DMS53 (cell line): ENCODE measurements at regions not wholly inside any gene's neighbourhood (a gene's known extent, or its start where the extent isn't known, plus 50 kb on each side); places are given as distances from the start of the nearest gene placed in this dataset.
A peak's percentile ranks its signal among the peaks of the same experiment; 100 is the strongest.

Source experiments
- DNase-seq: peaks from one replicate; lab custom pipeline; 2025; lab: John Stamatoyannopoulos, UW

GRCh38 chr7:52146871-52147634 lies 830.4 kb upstream of the COBL start:
- no peak for DNase-seq

DNA sequence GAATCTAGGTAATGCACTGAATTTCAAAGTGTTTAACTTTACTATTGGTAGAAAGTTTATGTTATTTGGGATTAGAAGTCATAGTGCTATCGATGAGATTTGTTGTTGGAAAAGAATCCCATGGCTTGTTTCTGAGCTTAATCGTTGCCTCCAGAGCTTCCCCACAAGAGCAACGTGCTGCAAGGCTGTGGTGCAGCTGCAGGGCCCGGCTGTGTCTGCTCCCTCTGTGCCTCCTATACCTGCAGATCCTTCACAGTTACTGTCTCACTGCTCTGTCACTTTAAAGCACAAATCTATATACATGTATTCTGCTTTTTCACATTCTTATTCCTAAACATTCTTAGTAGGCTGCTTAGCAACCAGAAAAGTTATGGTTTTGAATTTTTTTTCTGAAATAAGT lies 826.6 kb upstream of the COBL start:
- DNase-seq, result no peak

- no peak for DNase-seq
Observed at GRCh38 chr7:52140851-52141250, 824.2 kb upstream of the COBL start.

DNA sequence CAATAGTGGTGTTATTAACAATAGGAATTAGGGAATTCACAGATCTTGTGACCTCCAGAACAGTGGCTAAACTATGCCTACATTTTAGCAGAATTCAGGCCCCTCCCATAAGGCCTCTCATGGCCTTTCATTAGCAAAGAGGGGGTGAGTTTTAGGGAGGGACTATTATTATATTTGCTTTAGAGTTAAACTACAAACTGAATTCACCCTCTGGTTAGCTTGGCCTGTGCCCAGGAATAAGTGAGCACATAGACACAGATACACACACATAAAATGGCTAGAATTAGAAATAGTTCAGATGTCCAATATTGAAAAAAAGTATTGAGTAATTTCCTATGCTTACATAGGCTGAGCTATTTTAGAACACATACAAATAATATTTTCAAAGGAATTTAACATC lies 818.8 kb upstream of the COBL start:
- no peak for DNase-seq

DNA sequence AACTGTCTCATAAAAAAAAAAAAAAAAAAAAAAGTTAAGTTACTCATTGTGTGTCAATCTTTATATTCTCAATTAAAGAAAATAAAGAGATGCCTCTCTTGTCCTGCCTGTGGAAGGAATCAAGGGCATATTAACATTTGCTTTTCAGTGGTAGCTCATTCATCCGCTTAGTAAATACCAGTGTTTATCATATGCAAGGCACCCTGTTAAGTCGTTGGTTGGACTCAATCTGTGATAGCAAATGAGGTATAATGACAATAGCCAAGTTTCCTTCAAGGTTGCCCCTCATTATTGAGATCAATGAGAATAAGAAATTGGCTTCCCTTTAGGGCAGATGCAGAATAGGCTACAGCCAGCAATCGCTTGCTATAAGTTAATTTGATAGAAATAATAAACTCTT lies 812.7 kb upstream of the COBL start:
- DNase-seq, result no peak

DNA sequence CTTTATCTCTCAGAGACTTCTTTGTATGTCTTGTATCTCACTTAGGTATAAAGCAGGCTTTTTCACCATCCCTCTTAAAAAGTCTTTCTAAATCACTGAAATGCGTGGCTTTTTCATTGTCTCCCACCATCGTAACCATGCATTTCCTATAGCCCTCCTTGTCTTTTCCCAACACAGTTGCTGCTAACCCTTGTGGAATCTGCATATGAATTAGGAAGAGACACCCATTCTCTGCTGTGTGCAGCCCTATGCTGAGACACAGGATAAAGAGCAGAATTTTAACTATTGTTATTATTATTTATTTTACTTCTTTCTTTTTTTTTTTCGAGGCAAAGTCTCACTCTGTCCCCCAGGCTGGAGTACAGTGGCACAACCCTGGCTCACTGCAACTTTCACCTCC lies 804.3 kb upstream of the COBL start:
- DNase-seq, result no peak

DNA sequence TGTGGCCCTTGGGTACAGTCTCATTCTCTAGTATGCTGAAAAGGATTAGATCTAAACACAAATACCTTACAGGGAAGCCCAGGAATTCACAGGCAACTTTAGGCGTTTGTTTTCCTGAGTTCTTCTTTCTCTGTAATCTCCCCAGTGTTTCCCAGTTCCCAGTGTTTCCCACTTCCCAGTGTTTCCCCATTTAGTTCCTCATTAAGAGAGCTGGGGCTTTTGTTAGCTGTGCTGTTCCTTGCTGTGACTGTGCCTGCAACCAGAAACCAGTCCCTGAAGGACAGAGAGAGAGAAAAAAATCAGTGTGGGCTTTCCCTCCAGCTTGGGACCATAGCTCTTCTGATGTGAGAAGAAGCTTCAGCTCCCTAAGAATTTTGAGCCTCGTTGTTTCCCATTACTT lies 802.9 kb upstream of the COBL start:
- no peak for DNase-seq

- DNase-seq, result no peak
Observed at GRCh38 chr7:52114509-52114908, 797.9 kb upstream of the COBL start.

DNA sequence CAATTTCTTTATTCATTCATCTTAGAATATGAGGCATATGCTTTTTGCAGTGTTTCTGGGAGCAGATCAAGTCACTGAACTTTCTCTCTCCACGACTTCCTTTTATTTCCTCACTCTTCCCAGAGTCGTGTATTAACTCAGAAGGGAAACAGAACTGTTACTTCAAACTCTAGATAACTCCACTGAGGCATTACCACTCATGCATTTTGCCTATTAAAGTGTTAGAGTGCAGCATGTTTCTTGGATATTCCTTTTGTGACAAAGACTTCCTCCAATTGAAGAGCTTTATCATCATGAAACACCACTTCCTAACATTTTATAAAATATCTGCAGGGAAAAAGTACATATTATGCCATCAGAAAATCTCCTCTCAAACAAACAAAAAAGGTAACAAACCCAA lies 797.4 kb upstream of the COBL start:
- no peak for DNase-seq

DNA sequence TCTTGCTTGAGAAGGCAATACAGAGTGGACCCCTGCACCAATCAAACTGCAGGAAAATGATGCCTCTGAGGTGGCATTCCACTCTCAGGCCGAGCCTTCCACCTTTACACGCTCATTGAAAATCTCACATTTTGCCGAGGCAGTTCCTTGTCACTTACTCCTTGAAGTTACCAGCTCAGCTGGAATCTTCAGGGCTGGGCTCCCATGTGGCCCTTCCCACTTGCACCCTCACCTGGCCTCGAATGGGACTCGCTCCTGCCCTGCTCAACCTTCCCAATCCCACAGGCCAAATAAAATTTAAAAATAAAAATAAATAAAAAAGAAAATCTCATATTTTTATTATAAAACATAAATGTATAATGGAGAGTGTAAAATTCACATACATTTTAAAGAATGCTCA lies 790.7 kb upstream of the COBL start:
- no peak for DNase-seq

DNA sequence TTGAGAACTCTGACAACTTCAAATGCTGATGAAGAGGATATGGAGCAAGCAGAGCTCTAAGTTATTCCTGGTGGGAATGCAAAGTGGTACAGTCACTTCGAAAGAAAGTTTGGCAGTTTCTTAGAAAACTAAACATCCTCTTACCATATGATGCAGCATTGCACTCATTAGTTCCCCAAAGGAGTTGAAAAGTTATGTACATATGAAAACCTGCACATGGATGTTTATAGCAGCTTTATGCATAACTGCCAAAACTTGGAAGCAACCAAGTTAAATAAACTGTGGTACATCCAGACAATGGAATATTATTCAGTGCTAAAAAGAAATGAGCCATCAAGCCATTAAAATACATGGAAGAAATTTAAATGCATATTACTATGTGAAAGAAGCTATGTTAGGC lies 779.3 kb upstream of the COBL start:
- DNase-seq, result no peak

DNA sequence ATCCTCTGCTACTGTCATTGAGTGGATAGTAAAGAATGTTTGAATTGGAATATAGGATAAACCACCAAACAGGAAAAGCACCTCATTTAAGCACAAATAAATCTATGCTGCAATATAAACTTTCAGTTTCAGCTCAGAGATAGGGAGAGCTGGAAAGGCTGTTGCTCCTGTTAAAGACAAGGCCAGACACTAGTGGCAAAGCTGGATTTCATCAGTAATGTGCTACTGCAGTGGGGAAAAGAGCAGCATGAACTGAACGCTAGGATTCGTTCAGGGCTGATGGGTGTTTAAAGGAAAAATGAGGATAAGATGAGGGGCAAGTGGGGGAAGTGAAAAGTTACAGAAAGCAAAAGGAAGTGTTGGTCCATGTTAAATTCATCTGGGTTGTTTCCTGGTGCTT lies 775.4 kb upstream of the COBL start:
- no peak for DNase-seq

- DNase-seq, result no peak
Observed at GRCh38 chr7:52091101-52091500, 774.5 kb upstream of the COBL start.

GRCh38 chr7:52088008-52088901 lies 771.6 kb upstream of the COBL start:
- peak; percentile 16 for DNase-seq

- peak; percentile 18 for DNase-seq
Observed at GRCh38 chr7:52085610-52086009, 769.0 kb upstream of the COBL start.

DNA sequence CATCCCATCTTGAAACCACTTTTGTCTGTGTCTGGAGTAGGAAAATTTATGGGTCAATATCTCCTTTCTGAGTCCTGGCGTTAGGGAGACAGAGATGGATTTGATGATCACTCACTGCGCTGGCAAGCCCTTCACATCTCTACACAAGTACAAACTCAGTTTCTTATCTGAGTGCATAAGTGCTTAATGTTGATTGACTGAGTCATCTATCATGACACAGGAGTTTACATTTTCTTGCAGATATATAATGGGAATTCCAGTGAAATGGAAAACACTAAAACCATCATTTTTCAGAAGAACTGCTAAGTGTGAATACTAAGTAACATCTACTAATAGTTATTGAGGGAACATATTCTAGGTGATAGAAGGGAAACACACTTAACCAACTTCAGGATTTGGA lies 763.9 kb upstream of the COBL start:
- DNase-seq, result peak; percentile 21

- DNase-seq, result no peak
Observed at GRCh38 chr7:52079726-52080125, 763.1 kb upstream of the COBL start.

GRCh38 chr7:52077571-52077970 lies 761.0 kb upstream of the COBL start:
- no peak for DNase-seq

- no peak for DNase-seq
Observed at GRCh38 chr7:52074912-52075311, 758.3 kb upstream of the COBL start.

GRCh38 chr7:52074071-52074470 lies 757.5 kb upstream of the COBL start:
- no peak for DNase-seq

DNA sequence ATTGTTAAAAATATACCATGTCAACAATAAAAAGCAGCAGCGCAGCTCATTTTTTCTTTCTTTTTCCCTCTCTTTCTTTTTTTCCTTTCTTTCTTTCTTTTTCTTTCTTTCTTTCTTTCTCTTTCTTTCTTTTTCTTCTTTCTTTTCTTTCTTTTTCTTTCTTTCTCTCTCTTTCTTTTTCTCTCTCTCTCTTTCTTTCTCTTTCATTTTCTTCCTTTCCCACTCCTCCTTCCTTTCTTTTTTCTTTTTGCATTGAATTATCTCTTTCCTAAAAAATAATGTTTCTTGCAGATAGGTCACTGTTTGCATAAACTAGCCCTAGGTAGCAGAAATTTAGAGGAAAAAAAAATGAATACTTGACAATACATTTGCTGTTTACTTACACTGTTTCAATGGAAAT lies 755.1 kb upstream of the COBL start:
- no peak for DNase-seq

- no peak for DNase-seq
Observed at GRCh38 chr7:52064493-52064892, 747.9 kb upstream of the COBL start.

- DNase-seq, result no peak
Observed at GRCh38 chr7:52061666-52062065, 745.1 kb upstream of the COBL start.
